ENCODE measurements at regions not wholly inside any gene's neighbourhood (a gene's known extent, or its start where the extent isn't known, plus 50 kb on each side); places are given as distances from the start of the nearest gene placed in this dataset.

- TF ChIP-seq CTCF (IDR thresholded peaks at IDR 0.05; ENCODE audit: extremely low read depth, missing control alignments), result no peak
- no peak for DNase-seq (ENCODE audit: low spot score)
Observed at GRCh38 chr1:56400526-56400925, 178.8 kb downstream of the PLPP3 start.

GRCh38 chr1:56399795-56400194, 179.6 kb downstream of the PLPP3 start:
- no peak for TF ChIP-seq CTCF (IDR thresholded peaks at IDR 0.05; ENCODE audit: extremely low read depth, missing control alignments)
- DNase-seq (ENCODE audit: low spot score), result no peak

- TF ChIP-seq CTCF (IDR thresholded peaks at IDR 0.05; ENCODE audit: extremely low read depth, missing control alignments), result no peak
- no peak for DNase-seq (ENCODE audit: low spot score)
Observed at GRCh38 chr1:56399326-56399725, 180.0 kb downstream of the PLPP3 start.

GRCh38 chr1:56397811-56398231, 181.5 kb downstream of the PLPP3 start:
- TF ChIP-seq CTCF (IDR thresholded peaks at IDR 0.05; ENCODE audit: extremely low read depth, missing control alignments), result no peak
- DNase-seq (ENCODE audit: low spot score), result no peak

GRCh38 chr1:56397409-56397808, 182.0 kb downstream of the PLPP3 start:
- TF ChIP-seq CTCF (IDR thresholded peaks at IDR 0.05; ENCODE audit: extremely low read depth, missing control alignments), result no peak
- DNase-seq (ENCODE audit: low spot score), result no peak

GRCh38 chr1:56396581-56396980, 182.8 kb downstream of the PLPP3 start:
- DNase-seq (ENCODE audit: low spot score), result no peak
- no peak for TF ChIP-seq CTCF (IDR thresholded peaks at IDR 0.05; ENCODE audit: extremely low read depth, missing control alignments)

GRCh38 chr1:56395776-56396175, 183.6 kb downstream of the PLPP3 start:
- TF ChIP-seq CTCF (IDR thresholded peaks at IDR 0.05; ENCODE audit: extremely low read depth, missing control alignments), result no peak

More at GRCh38 chr1:56395776-56396175, 183.6 kb downstream of the PLPP3 start:
- DNase-seq (ENCODE audit: low spot score), result no peak

All from GM20000 (cell line).